HCT116 (cell line): ENCODE measurements at regions not wholly inside any gene's neighbourhood (a gene's known extent, or its start where the extent isn't known, plus 50 kb on each side); places are given as distances from the start of the nearest gene placed in this dataset.
"Not testable (repeated sequence)": the region's sequence is repeated elsewhere in the genome, so short reads cannot be mapped to it uniquely, and the experiment has no call there.

ENCODE experiments used
- ATAC-seq: fragments of 200-7000 bp; cut with Tn5 transposase; 2 replicates; pipeline ENCODE4 v1.9.1; 2020; ENCODE audit warnings: mild to moderate bottlenecking, moderate library complexity
- BruUV-seq: library from RNA; stranded (reverse); fragments of 400-500 nt; replicated peaks from 2 replicates; lab custom pipeline; 2021; lab: Mats Ljungman, UMichigan
- CTCF ChIA-PET: fragments of 300-600 bp; sonication (Branson Sonifier 250); formaldehyde crosslinking; loops from one replicate; lab custom pipeline; 2021; ENCODE audit warnings: antibody characterized with exemption; lab: Charles Lee
- POLR2A ChIA-PET: fragments of 300-600, 350-600 bp; sonication (Branson Sonifier 250); formaldehyde crosslinking; loops from one replicate; lab custom pipeline; 2021; ENCODE audit warnings: antibody characterized with exemption; lab: Charles Lee
- RAD21 ChIA-PET, 2 experiments: fragments of 300-600 bp; sonication (Branson Sonifier 250); formaldehyde crosslinking; loops; one replicate each; lab custom pipeline; 2023; ENCODE audit warnings: low total read pairs in 2 of 2; ENCODE audit not compliant: uncharacterized antibody in 2 of 2, unreplicated experiment in 2 of 2, low non-redundant PET in 1 of 2; lab: Charles Lee
- DNase-seq: peaks from one replicate; pipeline ENCODE4 v3.0.0-alpha.2; 2010; ENCODE audit warnings: low read depth, low spot score
- H2AFZ ChIP-seq: fragments of 200-600 bp; shearing (Covaris generic), sonication (generic); 2 replicates; pipeline ENCODE4 v1.6.1; 2017; ENCODE audit warnings: low read depth, mixed run types, mixed read lengths, antibody characterized with exemption, low read length; ENCODE audit not compliant: poor library complexity, severe bottlenecking
- H3K27ac ChIP-seq: 2 replicates; pipeline ENCODE4 v1.5.1; 2012; ENCODE audit warnings: low read depth, low read length
- H3K27me3 ChIP-seq: fragments of 200-600 bp; sonication (generic); 2 replicates; pipeline ENCODE4 v1.6.1; 2016; ENCODE audit warnings: mixed run types, low read length, mixed read lengths; ENCODE audit not compliant: insufficient read depth
- H3K36me3 ChIP-seq, 2 experiments: fragments of 200-500 bp in 1 of 2; fragments of 200-600 bp in 1 of 2; sonication (Bioruptor generic) in 1 of 2; sonication (generic) in 1 of 2; 2 replicates each; pipeline versions ENCODE4 v1.5.1 to v1.6.1; 2014 to 2016; ENCODE audit warnings: low read length in 2 of 2, inconsistent platforms in 1 of 2, mixed read lengths in 1 of 2, mixed run types in 1 of 2; ENCODE audit not compliant: insufficient read depth in 2 of 2, control insufficient read depth in 1 of 2
- H3K4me1 ChIP-seq, 2 experiments: fragments of 200-600 bp in 1 of 2; sonication (generic) in 1 of 2; 2 replicates each; pipeline versions ENCODE4 v1.5.1 to v1.6.1; 2012 to 2017; ENCODE audit warnings: low read length in 2 of 2, inconsistent platforms in 1 of 2, mild to moderate bottlenecking in 1 of 2, mixed read lengths in 1 of 2, mixed run types in 1 of 2, moderate library complexity in 1 of 2; ENCODE audit not compliant: insufficient read depth in 2 of 2, control insufficient read depth in 1 of 2
- H3K4me2 ChIP-seq: fragments of 200-600 bp; sonication (generic); 2 replicates; pipeline ENCODE4 v1.6.1; 2017; ENCODE audit warnings: mixed run types, low read length, mixed read lengths
- H3K4me3 ChIP-seq, 2 experiments: fragments of 200-600 bp in 1 of 2; sonication (generic) in 1 of 2; replicated peaks in 1 of 2; 2 replicates each; pipeline ENCODE4 v1.5.1; 2011 to 2016; ENCODE audit warnings: low read length in 2 of 2, control low read depth in 1 of 2, low read depth in 1 of 2, mild to moderate bottlenecking in 1 of 2, mixed read lengths in 1 of 2, mixed run types in 1 of 2
- H3K79me2 ChIP-seq: fragments of 200-600 bp; sonication (generic); 2 replicates; pipeline ENCODE4 v1.6.1; 2017; ENCODE audit warnings: mild to moderate bottlenecking, mixed run types, low read length, moderate library complexity, mixed read lengths; ENCODE audit not compliant: insufficient read depth
- H3K9ac ChIP-seq: fragments of 200-600 bp; sonication (generic); 2 replicates; pipeline ENCODE4 v1.6.1; 2016; ENCODE audit warnings: low read length, mixed read lengths
- H3K9me2 ChIP-seq: fragments of 200-600 bp; sonication (generic), shearing (Covaris generic); 2 replicates; pipeline ENCODE4 v1.6.1; 2017; ENCODE audit warnings: mixed run types, mild to moderate bottlenecking, moderate library complexity; ENCODE audit not compliant: insufficient read depth
- H3K9me3 ChIP-seq, 2 experiments: fragments of 200-500 bp in 1 of 2; fragments of 200-600 bp in 1 of 2; sonication (Bioruptor generic) in 1 of 2; sonication (generic) in 1 of 2; 2 replicates each; pipeline ENCODE4 v1.6.1; 2014 to 2017; ENCODE audit warnings: low read length in 2 of 2, mixed read lengths in 2 of 2, inconsistent platforms in 1 of 2, low read depth in 1 of 2, mild to moderate bottlenecking in 1 of 2, mixed run types in 1 of 2, moderate library complexity in 1 of 2; ENCODE audit not compliant: control insufficient read depth in 1 of 2, insufficient read depth in 1 of 2
- H4K20me1 ChIP-seq: fragments of 200-600 bp; sonication (generic), shearing (Covaris generic); 2 replicates; pipeline ENCODE4 v1.6.1; 2017; ENCODE audit warnings: mixed run types, mild to moderate bottlenecking, moderate library complexity; ENCODE audit not compliant: insufficient read depth
- ELF1 ChIP-seq: IDR thresholded peaks from 2 replicates; pipeline ENCODE4 v1.6.1; 2012; ENCODE audit warnings: low read depth, borderline replicate concordance
- EZH2 ChIP-seq: fragments of 200-600 bp; sonication (generic); IDR thresholded peaks from 2 replicates; pipeline ENCODE4 v1.6.1; 2017; ENCODE audit warnings: antibody characterized with exemption, mixed run types
- EZH2phosphoT487 ChIP-seq: fragments of 200-600 bp; IDR thresholded peaks from 2 replicates; pipeline ENCODE4 v1.6.1; 2018; ENCODE audit warnings: antibody characterized with exemption, borderline replicate concordance
- FOSL1 ChIP-seq: IDR thresholded peaks from 2 replicates; pipeline ENCODE4 v1.6.1; 2012; ENCODE audit warnings: low read depth
- JUND ChIP-seq: IDR thresholded peaks from 2 replicates; pipeline ENCODE4 v1.6.1; 2012
- POLR2A ChIP-seq: IDR thresholded peaks from 2 replicates; pipeline ENCODE4 v1.7.0; 2011; ENCODE audit warnings: borderline replicate concordance; ENCODE audit not compliant: insufficient read depth, insufficient read length; ENCODE audit errors: extremely low read depth
- RAD21 ChIP-seq: IDR thresholded peaks from 2 replicates; pipeline ENCODE4 v1.6.1; 2012; ENCODE audit warnings: low read depth, mild to moderate bottlenecking
- SIN3A ChIP-seq: IDR thresholded peaks from 2 replicates; pipeline ENCODE4 v1.6.1; 2012; ENCODE audit warnings: low read depth
- SP1 ChIP-seq: IDR thresholded peaks from 2 replicates; pipeline ENCODE4 v1.6.1; 2012; ENCODE audit warnings: low read depth
- ZFX ChIP-seq: fragments of 450-650 bp; IDR thresholded peaks from 2 replicates; pipeline ENCODE4 v1.6.1; 2017
- intact Hi-C: fragments of 100-400 bp; cut with micrococcal nuclease; formaldehyde crosslinking; loops from 2 replicates; pipeline ENCODE4 v1.10.0; 2022
- TF ChIP-seq, protein P1 (sequence below), 3 experiments: fragments of 200-600 bp in 1 of 3; sonication (generic) in 1 of 3; IDR thresholded peaks in 2 of 3; conservative IDR thresholded peaks in 1 of 3; 2 replicates each; pipeline ENCODE4 v1.5.1; 2012 to 2017; ENCODE audit warnings: low read depth in 2 of 3, low read length in 2 of 3, antibody characterized with exemption in 1 of 3, borderline replicate concordance in 1 of 3, control low read depth in 1 of 3, mild to moderate bottlenecking in 1 of 3, mixed read lengths in 1 of 3, mixed run types in 1 of 3, moderate library complexity in 1 of 3; ENCODE audit not compliant: insufficient read depth in 1 of 3
- TF ChIP-seq, protein P2 (sequence below): IDR thresholded peaks from 2 replicates; pipeline ENCODE4 v1.6.1; 2011; ENCODE audit warnings: mild to moderate bottlenecking, low read length, moderate library complexity; ENCODE audit not compliant: insufficient replicate concordance; ENCODE audit errors: extremely low read depth

DNA sequence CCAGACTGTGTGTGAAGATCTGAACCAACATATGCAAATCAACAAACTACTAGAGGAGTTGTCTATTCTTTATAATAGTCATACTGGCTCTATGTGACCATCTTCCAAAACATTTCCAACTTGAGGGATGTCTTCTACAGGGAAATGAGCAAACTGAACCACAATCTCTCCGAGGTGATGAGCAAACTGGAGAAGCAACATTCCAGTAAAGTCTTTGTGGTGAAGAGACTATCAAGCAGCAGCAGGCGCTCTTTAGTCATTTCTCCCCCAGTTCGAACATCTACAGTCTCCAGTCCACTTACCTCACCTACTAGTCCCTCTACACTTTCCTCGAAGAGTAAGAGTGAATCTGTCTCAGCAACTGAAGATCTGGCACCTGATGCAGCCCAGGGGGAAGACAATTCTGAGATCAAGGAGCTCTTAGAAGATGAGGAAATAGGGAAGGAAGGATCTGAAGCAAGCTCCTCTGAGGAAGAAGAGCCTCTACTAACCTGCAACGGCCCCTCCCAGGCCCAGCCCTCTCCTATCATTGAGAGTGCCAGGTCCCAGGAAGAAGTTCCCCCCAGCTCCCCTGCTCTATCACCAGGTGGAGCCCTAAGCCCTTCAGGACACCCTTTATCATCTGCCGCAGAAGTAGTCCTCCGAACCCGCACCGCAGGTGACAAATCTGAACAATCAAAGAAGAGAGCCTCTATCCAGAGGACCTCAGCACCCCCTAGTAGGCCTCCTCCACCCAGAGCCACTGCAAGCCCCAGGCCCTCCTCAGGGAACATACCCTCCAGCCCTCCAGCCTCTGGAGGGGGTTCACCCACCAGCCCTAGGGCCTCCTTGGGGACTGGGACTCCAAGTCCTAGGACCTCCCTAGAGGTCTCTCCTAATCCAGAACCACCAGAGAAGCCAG, 98.1 kb downstream of the HNRNPD start:
- peak; percentile 86 for ATAC-seq
- no peaks in the 10 kb centered on the region for H3K9me3 ChIP-seq
- CTCF ChIA-PET: interaction anchor here (0.6 kb wide), 2 partner anchors 9 to 85 kb away, joined by 3 to 5 read pairs; no protein-coding TSS in a partner anchor
- no peak overlapping the region for H3K9ac ChIP-seq
- H3K4me1 ChIP-seq: no peaks in the 10 kb centered on the region
- H3K27me3 ChIP-seq: peaks cover 13% of the 10 kb centered on the region
- H3K27ac ChIP-seq: no peak overlapping the region
- H2AFZ ChIP-seq: no peak overlapping the region
- no peak for DNase-seq
- H3K79me2 ChIP-seq: no peaks in the 10 kb centered on the region
- RAD21 ChIA-PET: no interaction called here
- H4K20me1 ChIP-seq: no peaks in the 10 kb centered on the region
- no TSS peak for BruUV-seq
- no peak overlapping the region for H3K4me2 ChIP-seq
- intact Hi-C loops: no loop called here
- no peaks in the 10 kb centered on the region for H3K9me2 ChIP-seq
- TF ChIP-seq JUND (no peak), FOSL1 (no peak), ZFX (no peak), POLR2A (no peak), SP1 (no peak), EZH2phosphoT487 (no peak), SIN3A (no peak), RAD21 (peak; percentile 45), ELF1 (no peak), EZH2 (no peak)
- TF ChIP-seq, protein P1, sequence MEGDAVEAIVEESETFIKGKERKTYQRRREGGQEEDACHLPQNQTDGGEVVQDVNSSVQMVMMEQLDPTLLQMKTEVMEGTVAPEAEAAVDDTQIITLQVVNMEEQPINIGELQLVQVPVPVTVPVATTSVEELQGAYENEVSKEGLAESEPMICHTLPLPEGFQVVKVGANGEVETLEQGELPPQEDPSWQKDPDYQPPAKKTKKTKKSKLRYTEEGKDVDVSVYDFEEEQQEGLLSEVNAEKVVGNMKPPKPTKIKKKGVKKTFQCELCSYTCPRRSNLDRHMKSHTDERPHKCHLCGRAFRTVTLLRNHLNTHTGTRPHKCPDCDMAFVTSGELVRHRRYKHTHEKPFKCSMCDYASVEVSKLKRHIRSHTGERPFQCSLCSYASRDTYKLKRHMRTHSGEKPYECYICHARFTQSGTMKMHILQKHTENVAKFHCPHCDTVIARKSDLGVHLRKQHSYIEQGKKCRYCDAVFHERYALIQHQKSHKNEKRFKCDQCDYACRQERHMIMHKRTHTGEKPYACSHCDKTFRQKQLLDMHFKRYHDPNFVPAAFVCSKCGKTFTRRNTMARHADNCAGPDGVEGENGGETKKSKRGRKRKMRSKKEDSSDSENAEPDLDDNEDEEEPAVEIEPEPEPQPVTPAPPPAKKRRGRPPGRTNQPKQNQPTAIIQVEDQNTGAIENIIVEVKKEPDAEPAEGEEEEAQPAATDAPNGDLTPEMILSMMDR (IDR thresholded peaks at IDR 0.05 in 2 of 3, conservative IDR thresholded peaks at IDR 0.05 in 1 of 3; ENCODE audit: borderline replicate concordance in 1 of 3, insufficient read depth in 1 of 3, low read depth in 2 of 3, low read length in 2 of 3): peak; percentile 0 to 18 (median 14); a peak in 1 of 6 replicates
- TF ChIP-seq, protein P2, sequence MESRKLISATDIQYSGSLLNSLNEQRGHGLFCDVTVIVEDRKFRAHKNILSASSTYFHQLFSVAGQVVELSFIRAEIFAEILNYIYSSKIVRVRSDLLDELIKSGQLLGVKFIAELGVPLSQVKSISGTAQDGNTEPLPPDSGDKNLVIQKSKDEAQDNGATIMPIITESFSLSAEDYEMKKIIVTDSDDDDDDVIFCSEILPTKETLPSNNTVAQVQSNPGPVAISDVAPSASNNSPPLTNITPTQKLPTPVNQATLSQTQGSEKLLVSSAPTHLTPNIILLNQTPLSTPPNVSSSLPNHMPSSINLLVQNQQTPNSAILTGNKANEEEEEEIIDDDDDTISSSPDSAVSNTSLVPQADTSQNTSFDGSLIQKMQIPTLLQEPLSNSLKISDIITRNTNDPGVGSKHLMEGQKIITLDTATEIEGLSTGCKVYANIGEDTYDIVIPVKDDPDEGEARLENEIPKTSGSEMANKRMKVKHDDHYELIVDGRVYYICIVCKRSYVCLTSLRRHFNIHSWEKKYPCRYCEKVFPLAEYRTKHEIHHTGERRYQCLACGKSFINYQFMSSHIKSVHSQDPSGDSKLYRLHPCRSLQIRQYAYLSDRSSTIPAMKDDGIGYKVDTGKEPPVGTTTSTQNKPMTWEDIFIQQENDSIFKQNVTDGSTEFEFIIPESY: no peak
- no peak overlapping the region for H3K4me3 ChIP-seq
- POLR2A ChIA-PET: no interaction called here
- H3K36me3 ChIP-seq: no peaks in the 10 kb centered on the region

DNA sequence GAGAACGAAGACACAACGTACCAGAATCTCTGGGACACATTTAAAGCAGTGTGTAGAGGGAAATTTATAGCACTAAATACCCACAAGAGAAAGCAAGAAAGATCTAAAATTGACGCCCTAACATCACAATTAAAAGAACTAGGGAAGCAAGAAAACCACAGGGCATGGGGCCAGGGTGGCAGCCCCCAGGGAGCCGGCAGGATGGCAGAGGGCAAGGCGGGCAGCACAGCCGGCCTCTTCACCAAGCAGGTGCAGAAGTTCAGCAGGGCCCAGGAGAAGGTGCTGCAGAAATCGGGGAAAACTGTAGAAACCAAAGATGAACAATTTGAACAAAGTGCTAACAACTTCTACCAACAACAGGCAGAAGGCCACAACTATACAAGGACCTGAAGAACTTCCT, 99.1 kb downstream of the HNRNPD start:
- POLR2A ChIA-PET, H3K36me3 ChIP-seq, H2AFZ ChIP-seq, RAD21 ChIA-PET, BruUV-seq, H3K4me1 ChIP-seq, CTCF ChIA-PET, H3K27ac ChIP-seq, H3K79me2 ChIP-seq, H3K4me2 ChIP-seq, H4K20me1 ChIP-seq, ATAC-seq, H3K9me3 ChIP-seq, H3K4me3 ChIP-seq, intact Hi-C loops, DNase-seq, H3K9ac ChIP-seq, H3K9me2 ChIP-seq: not testable (repeated sequence)
- H3K27me3 ChIP-seq: peaks cover 13% of the 10 kb centered on the region
